SK-N-SH (cell line): ENCODE measurements at regions not wholly inside any gene's neighbourhood (a gene's known extent, or its start where the extent isn't known, plus 50 kb on each side); places are given as distances from the start of the nearest gene placed in this dataset.

Source experiments
- CTCF ChIA-PET: fragments of 300-600, 350-600 bp; formaldehyde crosslinking; extraction: SDS; loops from one replicate; lab custom pipeline; 2021; lab: Yijun Ruan, JAX
- POLR2A ChIA-PET: fragments of 350-600 bp; sonication (Branson Sonifier 250); formaldehyde crosslinking; extraction: SDS; loops from one replicate; lab custom pipeline; 2020; ENCODE audit warnings: antibody characterized with exemption, inconsistent platforms; lab: Yijun Ruan, JAX
- DNase-seq: peaks from one replicate; pipeline ENCODE4 v3.0.0; 2012
- H2AFZ ChIP-seq: fragments of 200-600 bp; sonication (generic); 2 replicates; pipeline ENCODE4 v1.8.1; 2016; ENCODE audit warnings: antibody characterized with exemption, mild to moderate bottlenecking, low read depth
- H3F3A ChIP-seq: fragments of 200-600 bp; sonication (generic); replicated peaks from 2 replicates; pipeline ENCODE3; 2016; ENCODE audit warnings: antibody characterized with exemption, mild to moderate bottlenecking; ENCODE audit not compliant: insufficient read depth
- H3K27ac ChIP-seq, 2 experiments: fragments of 200-500 bp in 1 of 2; fragments of 200-600 bp in 1 of 2; sonication (Bioruptor generic) in 1 of 2; sonication (generic), shearing (Covaris generic) in 1 of 2; 2 replicates each; pipeline versions ENCODE4 v1.5.1 to v1.6.1; 2014 to 2016; ENCODE audit warnings: low read depth in 2 of 2, inconsistent platforms in 1 of 2, low read length in 1 of 2, mild to moderate bottlenecking in 1 of 2, mixed read lengths in 1 of 2
- H3K27me3 ChIP-seq: fragments of 200-600 bp; sonication (generic), shearing (Covaris generic); 2 replicates; pipeline ENCODE4 v1.6.1; 2016; ENCODE audit warnings: mixed run types; ENCODE audit not compliant: insufficient read depth
- H3K36me3 ChIP-seq, 2 experiments: fragments of 200-500 bp in 1 of 2; fragments of 200-600 bp in 1 of 2; sonication (Bioruptor generic) in 1 of 2; sonication (generic) in 1 of 2; replicated peaks in 1 of 2; 2 replicates each; pipeline versions ENCODE3 to v1.5.1; 2014 to 2016; ENCODE audit warnings: low read length in 1 of 2, mild to moderate bottlenecking in 1 of 2; ENCODE audit not compliant: insufficient read depth in 2 of 2, control insufficient read depth in 1 of 2
- H3K4me1 ChIP-seq, 2 experiments: fragments of 200-500 bp in 1 of 2; fragments of 200-600 bp in 1 of 2; sonication (Bioruptor generic) in 1 of 2; sonication (generic), shearing (Covaris generic) in 1 of 2; 2 replicates each; pipeline versions ENCODE4 v1.5.1 to v1.6.1; 2014 to 2016; ENCODE audit warnings: low read depth in 1 of 2, low read length in 1 of 2, mixed run types in 1 of 2; ENCODE audit not compliant: insufficient read depth in 2 of 2, control insufficient read depth in 1 of 2
- H3K4me2 ChIP-seq: fragments of 200-600 bp; sonication (generic), shearing (Covaris generic); 2 replicates; pipeline ENCODE4 v1.6.1; 2017; ENCODE audit warnings: mixed run types
- H3K4me3 ChIP-seq, 2 experiments: fragments of 200-500 bp in 1 of 2; fragments of 200-600 bp in 1 of 2; sonication (Bioruptor generic) in 1 of 2; sonication (generic), shearing (Covaris generic) in 1 of 2; 2 replicates each; pipeline versions ENCODE4 v1.5.1 to v1.8.1; 2014 to 2016; ENCODE audit warnings: low read depth in 2 of 2, inconsistent platforms in 1 of 2, low read length in 1 of 2, mild to moderate bottlenecking in 1 of 2, mixed read lengths in 1 of 2, moderate library complexity in 1 of 2
- H3K79me2 ChIP-seq: fragments of 200-600 bp; sonication (generic); 2 replicates; pipeline ENCODE4 v1.8.1; 2017; ENCODE audit warnings: mild to moderate bottlenecking; ENCODE audit not compliant: insufficient read depth
- H3K9ac ChIP-seq: fragments of 200-600 bp; sonication (generic); 2 replicates; pipeline ENCODE4 v1.6.1; 2017; ENCODE audit warnings: mixed run types
- H3K9me2 ChIP-seq: fragments of 200-600 bp; sonication (generic); 2 replicates; pipeline ENCODE4 v1.6.1; 2017; ENCODE audit warnings: mixed run types
- H3K9me3 ChIP-seq: fragments of 200-600 bp; sonication (generic); 2 replicates; pipeline ENCODE4 v1.6.1; 2017; ENCODE audit warnings: mixed run types, mild to moderate bottlenecking, moderate library complexity
- H4K20me1 ChIP-seq: fragments of 200-600 bp; sonication (generic); 2 replicates; pipeline ENCODE4 v1.6.1; 2017; ENCODE audit warnings: mild to moderate bottlenecking, mixed run types; ENCODE audit not compliant: insufficient read depth
- EP300 ChIP-seq, 2 experiments: IDR thresholded peaks; 2 replicates each; pipeline versions ENCODE4 v1.4.0 to v1.6.1; 2012; ENCODE audit warnings: borderline replicate concordance in 1 of 2, low read depth in 1 of 2, low read length in 1 of 2
- FOSL2 ChIP-seq: IDR thresholded peaks from 2 replicates; pipeline ENCODE4 v1.4.0; 2012; ENCODE audit warnings: low read depth, mild to moderate bottlenecking, moderate library complexity, borderline replicate concordance
- FOXJ3 ChIP-seq: sonication (generic); formaldehyde crosslinking; IDR thresholded peaks from 2 replicates; pipeline ENCODE4 v1.5.1; 2020; ENCODE audit warnings: mild to moderate bottlenecking, missing genetic modification reagents
- FOXM1 ChIP-seq: IDR thresholded peaks from 2 replicates; pipeline ENCODE4 v1.4.0; 2012; ENCODE audit warnings: low read depth, mild to moderate bottlenecking
- JUND ChIP-seq: IDR thresholded peaks from 2 replicates; pipeline ENCODE4 v1.4.0; 2012
- MAX ChIP-seq: IDR thresholded peaks from 2 replicates; pipeline ENCODE4 v1.4.0; 2012; ENCODE audit warnings: low read depth
- NFIC ChIP-seq: IDR thresholded peaks from 2 replicates; pipeline ENCODE4 v1.4.0; 2012; ENCODE audit warnings: borderline replicate concordance
- PBX3 ChIP-seq: IDR thresholded peaks from 2 replicates; pipeline ENCODE4; 2012
- RXRA ChIP-seq: IDR thresholded peaks from 2 replicates; pipeline ENCODE4 v1.4.0; 2012; ENCODE audit warnings: low read depth, mild to moderate bottlenecking, borderline replicate concordance
- TCF12 ChIP-seq: IDR thresholded peaks from 2 replicates; pipeline ENCODE4 v1.4.0; 2012
- USF2 ChIP-seq: fragments of 150-350 bp; IDR thresholded peaks from 2 replicates; pipeline ENCODE4 v1.6.1; 2017; ENCODE audit warnings: antibody characterized with exemption, low read length, low read depth, borderline replicate concordance
- YY1 ChIP-seq: IDR thresholded peaks from 2 replicates; pipeline ENCODE4 v1.4.0; 2012; ENCODE audit warnings: low read depth, mild to moderate bottlenecking
- WGBS: methylation state at CpG from one replicate; pipeline ENCODE4 v1.1.6; 2017; ENCODE audit warnings: low lambda C conversion rate; 5-methylcytosine and 5-hydroxymethylcytosine counted together
- TF ChIP-seq, protein P1 (sequence below): IDR thresholded peaks from 2 replicates; pipeline ENCODE4 v1.4.0; 2012; ENCODE audit warnings: low read depth, borderline replicate concordance

DNA sequence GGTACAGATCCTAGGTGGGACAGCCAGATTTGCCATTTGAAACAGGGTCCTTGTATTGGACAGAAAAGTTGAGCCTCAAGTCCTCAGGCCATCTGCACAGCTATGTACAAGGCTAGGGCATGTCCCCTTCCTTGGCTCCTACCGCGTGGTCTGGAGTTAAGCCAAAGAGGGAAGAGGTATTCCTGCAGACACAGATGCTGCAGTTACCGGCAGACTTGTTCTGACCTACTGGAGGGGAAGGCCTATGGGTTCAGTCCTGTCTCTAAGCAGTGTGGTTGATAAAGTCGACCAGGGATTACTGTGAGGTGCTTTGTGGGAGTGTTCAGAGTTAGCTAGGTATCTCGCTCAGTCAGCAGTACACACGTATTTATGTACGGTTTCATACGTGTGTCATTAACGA lies 180.6 kb downstream of the ADAMTS15 start:
- H3F3A ChIP-seq, result no peaks in the 10 kb centered on the region
- POLR2A ChIA-PET, result no interaction called here
- WGBS, result 65% methylated on average over 9 of the region's 9 CpGs
- TF ChIP-seq, protein P1, sequence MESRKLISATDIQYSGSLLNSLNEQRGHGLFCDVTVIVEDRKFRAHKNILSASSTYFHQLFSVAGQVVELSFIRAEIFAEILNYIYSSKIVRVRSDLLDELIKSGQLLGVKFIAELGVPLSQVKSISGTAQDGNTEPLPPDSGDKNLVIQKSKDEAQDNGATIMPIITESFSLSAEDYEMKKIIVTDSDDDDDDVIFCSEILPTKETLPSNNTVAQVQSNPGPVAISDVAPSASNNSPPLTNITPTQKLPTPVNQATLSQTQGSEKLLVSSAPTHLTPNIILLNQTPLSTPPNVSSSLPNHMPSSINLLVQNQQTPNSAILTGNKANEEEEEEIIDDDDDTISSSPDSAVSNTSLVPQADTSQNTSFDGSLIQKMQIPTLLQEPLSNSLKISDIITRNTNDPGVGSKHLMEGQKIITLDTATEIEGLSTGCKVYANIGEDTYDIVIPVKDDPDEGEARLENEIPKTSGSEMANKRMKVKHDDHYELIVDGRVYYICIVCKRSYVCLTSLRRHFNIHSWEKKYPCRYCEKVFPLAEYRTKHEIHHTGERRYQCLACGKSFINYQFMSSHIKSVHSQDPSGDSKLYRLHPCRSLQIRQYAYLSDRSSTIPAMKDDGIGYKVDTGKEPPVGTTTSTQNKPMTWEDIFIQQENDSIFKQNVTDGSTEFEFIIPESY, result no peak
- peak; percentile 54 for TF ChIP-seq NFIC
- TF ChIP-seq, all 33 proteins: peak for 1
- Histone ChIP-seq H2AFZ (no peak overlapping the region), H3K4me3 (no peak overlapping the region), H3K36me3 (no peaks in the 10 kb centered on the region), H3K9me2 (no peaks in the 10 kb centered on the region), H3K27ac (no peak overlapping the region), H3K4me1 (no peaks in the 10 kb centered on the region; a peak in 1 of 4 replicates), H3K27me3 (no peaks in the 10 kb centered on the region), H3K9me3 (no peaks in the 10 kb centered on the region), H3K9ac (no peak overlapping the region), H4K20me1 (no peaks in the 10 kb centered on the region), H3K79me2 (no peaks in the 10 kb centered on the region), H3K4me2 (no peak overlapping the region)
- DNase-seq, result no peak
- CTCF ChIA-PET, result interaction anchor here (1.3 kb wide), 1 partner anchor 233 kb away, joined by 4 read pairs; no protein-coding TSS in a partner anchor

GRCh38 chr11:130631119-130631518 lies 182.7 kb downstream of the ADAMTS15 start:
- 0 out of 4 replicates have a peak overlapping the region, but pooled peaks of 1 of the 2 experiments have one; percentile 26 for H3K27ac ChIP-seq
- no peaks in the 10 kb centered on the region for H3K27me3 ChIP-seq
- DNase-seq, result no peak
- H3K9me2 ChIP-seq, result no peaks in the 10 kb centered on the region
- H3K9ac ChIP-seq, result no peak overlapping the region
- CTCF ChIA-PET, result no interaction called here
- 59% methylated on average over 3 of the region's 3 CpGs for WGBS
- TF ChIP-seq FOXM1, result no peak
- TF ChIP-seq PBX3, result peak; percentile 61
- TF ChIP-seq FOSL2, result peak; percentile 95
- TF ChIP-seq FOXJ3 (CRISPR knock-in tag), result no peak
- peak in 1 of 2 experiments; percentile 65; a peak in 1 of 4 replicates for TF ChIP-seq EP300 (IDR thresholded peaks at IDR 0.05; ENCODE audit: borderline replicate concordance in 1 of 2, low read depth in 1 of 2, low read length in 1 of 2)
- TF ChIP-seq USF2, result no peak
- peak; percentile 81 for TF ChIP-seq JUND
- peak; percentile 78; the same call in 1 of the 2 replicates for TF ChIP-seq RXRA
- peak; percentile 45; the same call in 1 of the 2 replicates for TF ChIP-seq MAX
- TF ChIP-seq, protein P1, result no peak
- TF ChIP-seq TCF12, result peak; percentile 67
- TF ChIP-seq YY1, result peak; percentile 63; the same call in 1 of the 2 replicates
- no peaks in the 10 kb centered on the region for H3K36me3 ChIP-seq
- H3K79me2 ChIP-seq, result no peaks in the 10 kb centered on the region
- no peak overlapping the region; the same call in 1 of the 2 replicates for H2AFZ ChIP-seq
- no peak overlapping the region for H3K4me3 ChIP-seq
- H3K4me2 ChIP-seq, result no peak overlapping the region
- H3K4me1 ChIP-seq, result peaks cover 0 to 8% of the 10 kb centered on the region in 2 experiments; a peak in 1 of 4 replicates
- no peaks in the 10 kb centered on the region for H3K9me3 ChIP-seq
- POLR2A ChIA-PET, result no interaction called here
- peaks cover 7% of the 10 kb centered on the region for H3F3A ChIP-seq
- no peaks in the 10 kb centered on the region for H4K20me1 ChIP-seq
